Esophagus muscularis mucosa (tissue), 4 donors: ENCODE measurements at regions not wholly inside any gene's neighbourhood (a gene's known extent, or its start where the extent isn't known, plus 50 kb on each side); places are given as distances from the start of the nearest gene placed in this dataset.

Source experiments
- EP300 ChIP-seq: sonication (generic); formaldehyde crosslinking; IDR thresholded peaks from one replicate; pipeline ENCODE4 v1.6.1; 2017; ENCODE audit warnings: antibody characterized with exemption
- POLR2A ChIP-seq: fragments of 450-650 bp; IDR thresholded peaks from one replicate; pipeline ENCODE4 v1.6.1; 2017; ENCODE audit warnings: antibody characterized with exemption, moderate library complexity, mild to moderate bottlenecking, low read depth
- POLR2AphosphoS5 ChIP-seq, 2 donors: sonication (generic); formaldehyde crosslinking; IDR thresholded peaks; one replicate each; pipeline ENCODE4 v1.6.1; 2017; ENCODE audit warnings: antibody characterized with exemption in 2 of 2
- TF ChIP-seq, protein P1 (sequence below), 3 experiments: fragments of 200-600 bp in 2 of 3; fragments of 450-650 bp in 1 of 3; sonication (generic) in 2 of 3; IDR thresholded peaks; one replicate each; pipeline ENCODE4 v1.5.1; 2017 to 2019; ENCODE audit warnings: antibody characterized with exemption in 3 of 3, mild to moderate bottlenecking in 2 of 3, moderate library complexity in 1 of 3

DNA sequence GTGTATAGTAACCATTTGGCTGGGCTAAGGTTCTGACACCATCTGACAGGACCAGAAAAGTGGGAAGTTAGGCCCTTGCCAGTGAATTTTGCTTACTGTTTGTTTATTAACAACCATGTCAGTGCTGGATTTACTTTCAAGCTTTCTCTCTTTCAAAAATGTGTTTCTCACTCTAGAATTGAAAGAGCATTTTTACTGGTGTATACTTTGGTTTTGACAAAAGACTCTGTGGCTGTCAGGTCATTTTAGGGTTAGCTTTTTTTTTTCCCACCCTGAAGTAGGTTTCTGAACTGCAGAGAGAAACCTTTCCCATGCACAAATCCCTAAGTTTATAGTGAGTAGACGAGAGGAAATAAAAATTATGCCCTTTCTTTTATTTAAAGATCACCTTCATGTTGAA lies 230.0 kb upstream of the TBC1D5 start:
- TF ChIP-seq EP300 (no peak), POLR2A (no peak), POLR2AphosphoS5 (IDR thresholded peaks at IDR 0.05) (no peak)
- TF ChIP-seq, protein P1, sequence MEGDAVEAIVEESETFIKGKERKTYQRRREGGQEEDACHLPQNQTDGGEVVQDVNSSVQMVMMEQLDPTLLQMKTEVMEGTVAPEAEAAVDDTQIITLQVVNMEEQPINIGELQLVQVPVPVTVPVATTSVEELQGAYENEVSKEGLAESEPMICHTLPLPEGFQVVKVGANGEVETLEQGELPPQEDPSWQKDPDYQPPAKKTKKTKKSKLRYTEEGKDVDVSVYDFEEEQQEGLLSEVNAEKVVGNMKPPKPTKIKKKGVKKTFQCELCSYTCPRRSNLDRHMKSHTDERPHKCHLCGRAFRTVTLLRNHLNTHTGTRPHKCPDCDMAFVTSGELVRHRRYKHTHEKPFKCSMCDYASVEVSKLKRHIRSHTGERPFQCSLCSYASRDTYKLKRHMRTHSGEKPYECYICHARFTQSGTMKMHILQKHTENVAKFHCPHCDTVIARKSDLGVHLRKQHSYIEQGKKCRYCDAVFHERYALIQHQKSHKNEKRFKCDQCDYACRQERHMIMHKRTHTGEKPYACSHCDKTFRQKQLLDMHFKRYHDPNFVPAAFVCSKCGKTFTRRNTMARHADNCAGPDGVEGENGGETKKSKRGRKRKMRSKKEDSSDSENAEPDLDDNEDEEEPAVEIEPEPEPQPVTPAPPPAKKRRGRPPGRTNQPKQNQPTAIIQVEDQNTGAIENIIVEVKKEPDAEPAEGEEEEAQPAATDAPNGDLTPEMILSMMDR (IDR thresholded peaks at IDR 0.05) = no peak
